Left lung (tissue), 4 donors: ENCODE measurements at regions not wholly inside any gene's neighbourhood (a gene's known extent, or its start where the extent isn't known, plus 50 kb on each side); places are given as distances from the start of the nearest gene placed in this dataset.

ENCODE experiments used
- ATAC-seq: fragments of 200-7000 bp; cut with Tn5 transposase; one replicate; pipeline ENCODE4 v1.9.1; 2020; ENCODE audit warnings: moderate library complexity
- DNase-seq, 4 donors: peaks; one replicate each; pipeline ENCODE4 v3.0.0-alpha.2; 2013 to 2020
- H3K27ac ChIP-seq, 2 donors: fragments of 200-600 bp; sonication (generic) in 1 of 2; one replicate each; pipeline versions ENCODE4 v1.5.0 to v1.8.0; 2020 to 2021
- H3K27me3 ChIP-seq, 2 donors: fragments of 200-600 bp; sonication (generic) in 1 of 2; one replicate each; pipeline versions ENCODE4 v1.5.0 to v1.8.0; 2020 to 2021
- H3K36me3 ChIP-seq, 2 donors: fragments of 200-600 bp; sonication (generic) in 1 of 2; one replicate each; pipeline versions ENCODE4 v1.5.0 to v1.8.0; 2020 to 2021
- H3K4me1 ChIP-seq, 2 donors: fragments of 200-600 bp; one replicate each; pipeline ENCODE4 v1.8.0; 2021
- H3K4me3 ChIP-seq, 2 donors: fragments of 200-600 bp; sonication (generic) in 1 of 2; one replicate each; pipeline versions ENCODE4 v1.5.0 to v1.8.0; 2020 to 2021; ENCODE audit warnings: mild to moderate bottlenecking in 1 of 2
- H3K9me3 ChIP-seq, 2 donors: fragments of 200-600 bp; sonication (generic) in 1 of 2; one replicate each; pipeline versions ENCODE4 v1.5.0 to v1.8.0; 2020 to 2021
- intact Hi-C, 2 donors: fragments of 100-400 bp; cut with DNase I; formaldehyde crosslinking; loops; one replicate each; pipeline versions ENCODE4 v1.11.2 to v1.14.2; 2022
- TF ChIP-seq, protein P1 (sequence below), 2 donors: fragments of 200-600 bp; sonication (generic) in 1 of 2; IDR thresholded peaks; one replicate each; pipeline versions ENCODE4 v1.5.0 to v1.8.0; 2021; ENCODE audit warnings: antibody characterized with exemption in 2 of 2
- donor health status: DM: no; HTN: yes; CAD: no.
- donor health status: DM: no; HTN: no; CAD: no.

DNA sequence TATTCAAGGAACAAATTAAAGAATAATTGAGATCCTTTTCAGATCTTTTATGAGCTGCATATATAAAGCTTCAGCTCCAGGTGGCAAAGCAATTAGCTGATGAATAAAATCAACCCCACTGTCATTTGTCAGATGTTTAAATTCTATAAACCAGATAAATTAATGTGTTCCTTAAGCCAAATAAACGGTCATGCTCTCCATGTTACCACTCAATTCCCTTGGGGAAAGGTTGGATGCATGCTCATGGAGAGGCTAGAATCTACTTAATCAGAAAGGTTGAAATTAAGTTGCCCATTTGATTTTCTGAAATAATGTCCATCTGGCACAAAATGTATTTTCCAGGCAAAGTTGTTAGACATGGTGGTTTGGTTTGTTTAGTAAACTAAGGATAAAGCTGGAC, 282.5 kb upstream of the SPRED2 start:
- no peaks in the 10 kb centered on the region for H3K9me3 ChIP-seq
- H3K4me3 ChIP-seq = no peak overlapping the region
- DNase-seq (no peak), ATAC-seq (no peak)
- no peaks in the 10 kb centered on the region for H3K4me1 ChIP-seq
- intact Hi-C loops = no loop called here
- no peaks in the 10 kb centered on the region for H3K27me3 ChIP-seq
- TF ChIP-seq, protein P1, sequence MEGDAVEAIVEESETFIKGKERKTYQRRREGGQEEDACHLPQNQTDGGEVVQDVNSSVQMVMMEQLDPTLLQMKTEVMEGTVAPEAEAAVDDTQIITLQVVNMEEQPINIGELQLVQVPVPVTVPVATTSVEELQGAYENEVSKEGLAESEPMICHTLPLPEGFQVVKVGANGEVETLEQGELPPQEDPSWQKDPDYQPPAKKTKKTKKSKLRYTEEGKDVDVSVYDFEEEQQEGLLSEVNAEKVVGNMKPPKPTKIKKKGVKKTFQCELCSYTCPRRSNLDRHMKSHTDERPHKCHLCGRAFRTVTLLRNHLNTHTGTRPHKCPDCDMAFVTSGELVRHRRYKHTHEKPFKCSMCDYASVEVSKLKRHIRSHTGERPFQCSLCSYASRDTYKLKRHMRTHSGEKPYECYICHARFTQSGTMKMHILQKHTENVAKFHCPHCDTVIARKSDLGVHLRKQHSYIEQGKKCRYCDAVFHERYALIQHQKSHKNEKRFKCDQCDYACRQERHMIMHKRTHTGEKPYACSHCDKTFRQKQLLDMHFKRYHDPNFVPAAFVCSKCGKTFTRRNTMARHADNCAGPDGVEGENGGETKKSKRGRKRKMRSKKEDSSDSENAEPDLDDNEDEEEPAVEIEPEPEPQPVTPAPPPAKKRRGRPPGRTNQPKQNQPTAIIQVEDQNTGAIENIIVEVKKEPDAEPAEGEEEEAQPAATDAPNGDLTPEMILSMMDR (IDR thresholded peaks at IDR 0.05) = no peak
- no peak overlapping the region for H3K27ac ChIP-seq
- no peaks in the 10 kb centered on the region for H3K36me3 ChIP-seq

DNA sequence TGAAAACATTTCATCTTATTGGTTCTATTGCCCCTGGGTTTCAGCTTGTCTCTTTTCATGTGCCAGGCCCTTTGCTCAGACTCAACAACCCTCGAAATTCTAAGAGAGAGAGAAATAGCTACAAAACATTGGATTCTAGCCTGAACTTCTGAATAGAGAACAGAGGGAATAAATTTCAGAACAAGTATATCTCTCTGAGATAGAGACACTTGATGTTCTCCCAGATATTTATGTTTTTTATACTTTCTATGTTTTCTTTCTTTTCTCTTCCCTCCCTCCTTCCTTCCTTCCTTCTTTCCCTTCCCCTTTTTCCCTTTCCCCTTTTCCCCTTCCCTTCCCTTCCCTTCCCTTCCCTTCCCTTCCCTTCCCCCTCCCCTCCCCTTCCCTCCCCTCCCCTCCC, 279.5 kb upstream of the SPRED2 start:
- Histone ChIP-seq H3K4me3 (no peak overlapping the region), H3K27me3 (no peaks in the 10 kb centered on the region), H3K36me3 (no peaks in the 10 kb centered on the region), H3K27ac (no peak overlapping the region), H3K4me1 (no peaks in the 10 kb centered on the region), H3K9me3 (no peaks in the 10 kb centered on the region)
- intact Hi-C loops = no loop called here
- DNase-seq = no peak
- ATAC-seq = no peak
- TF ChIP-seq, protein P1 (IDR thresholded peaks at IDR 0.05) = no peak

DNA sequence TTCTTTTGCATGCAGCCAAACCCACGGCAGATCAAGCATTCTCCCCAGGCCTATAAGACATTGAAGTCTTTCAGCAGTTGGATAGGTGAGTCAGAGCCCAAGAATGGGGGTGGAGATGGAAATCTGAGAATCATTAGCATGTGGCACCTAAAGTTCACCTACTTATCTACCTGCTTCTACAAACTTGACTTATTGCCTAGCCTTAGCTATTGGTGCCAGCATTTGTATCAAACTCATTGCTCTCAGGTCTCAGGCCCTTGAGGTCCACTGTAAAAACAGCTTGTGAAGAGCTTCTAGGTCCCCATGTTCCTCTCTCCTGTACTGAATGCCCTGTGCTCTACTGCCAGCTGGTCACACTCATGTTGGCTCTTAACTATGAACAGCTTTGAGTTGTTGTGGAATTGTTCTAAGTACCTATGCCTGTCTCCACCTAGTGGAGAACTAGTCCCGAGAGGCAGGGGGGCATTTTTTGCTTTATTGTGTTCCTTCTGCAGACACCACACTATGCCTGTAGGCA, 278.4 kb upstream of the SPRED2 start:
- Histone ChIP-seq H3K27ac (no peak overlapping the region), H3K4me1 (no peaks in the 10 kb centered on the region), H3K36me3 (no peaks in the 10 kb centered on the region), H3K9me3 (no peaks in the 10 kb centered on the region), H3K4me3 (no peak overlapping the region), H3K27me3 (no peaks in the 10 kb centered on the region)
- intact Hi-C loops = no loop called here
- DNase-seq (no peak), ATAC-seq (peak; percentile 72)
- TF ChIP-seq, protein P1 (IDR thresholded peaks at IDR 0.05) = no peak

DNA sequence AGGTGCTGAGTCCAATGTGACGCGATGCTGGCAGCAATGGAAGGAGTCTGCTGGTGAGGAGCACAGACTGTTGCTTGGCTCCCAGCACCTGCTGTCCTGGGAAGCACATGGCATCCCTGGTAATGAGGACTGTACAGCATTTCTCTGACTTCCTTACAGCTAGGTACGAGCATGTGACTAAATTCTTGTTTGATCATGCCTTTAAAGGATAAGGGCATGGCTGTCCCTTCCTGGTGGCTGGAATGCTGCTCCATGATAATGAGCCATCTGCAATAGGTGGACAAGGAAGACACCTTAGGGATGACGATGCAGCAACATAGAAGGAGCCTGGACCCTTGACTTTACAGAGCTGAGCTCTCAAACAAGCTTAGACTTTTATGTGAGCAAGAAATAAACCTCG, 278.0 kb upstream of the SPRED2 start:
- H3K27ac ChIP-seq = no peak overlapping the region
- TF ChIP-seq, protein P1 (IDR thresholded peaks at IDR 0.05) = no peak
- DNase-seq (no peak), ATAC-seq (no peak)
- no peaks in the 10 kb centered on the region for H3K36me3 ChIP-seq
- no peaks in the 10 kb centered on the region for H3K9me3 ChIP-seq
- H3K4me3 ChIP-seq = no peak overlapping the region
- intact Hi-C loops = no loop called here
- no peaks in the 10 kb centered on the region for H3K27me3 ChIP-seq
- no peaks in the 10 kb centered on the region for H3K4me1 ChIP-seq

DNA sequence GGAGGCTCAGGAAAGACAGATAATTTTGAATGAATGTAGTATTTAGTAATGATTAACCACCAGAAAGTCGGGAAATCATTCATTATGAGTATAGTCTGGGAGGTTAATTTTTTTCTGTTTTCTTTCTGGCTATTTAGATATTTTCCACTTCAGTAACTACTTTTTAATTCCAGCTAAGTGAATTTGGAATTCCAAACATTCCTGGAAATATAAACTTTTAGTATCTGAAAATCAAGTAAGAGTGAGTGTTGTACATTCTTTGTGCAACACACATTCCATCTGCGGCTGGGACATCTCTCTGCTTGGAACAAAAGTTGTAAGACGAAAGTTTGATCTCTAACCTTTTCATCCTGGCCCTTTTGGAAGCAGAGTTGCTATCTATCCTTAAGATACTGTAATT, 275.7 kb upstream of the SPRED2 start:
- Histone ChIP-seq H3K9me3 (no peaks in the 10 kb centered on the region), H3K27ac (no peak overlapping the region), H3K27me3 (no peaks in the 10 kb centered on the region), H3K4me1 (no peaks in the 10 kb centered on the region), H3K36me3 (no peaks in the 10 kb centered on the region), H3K4me3 (no peak overlapping the region)
- TF ChIP-seq, protein P1 (IDR thresholded peaks at IDR 0.05) = no peak
- DNase-seq = no peak
- intact Hi-C loops = no loop called here
- no peak for ATAC-seq
